Suprapubic skin (tissue), 4 donors: ENCODE measurements at regions not wholly inside any gene's neighbourhood (a gene's known extent, or its start where the extent isn't known, plus 50 kb on each side); places are given as distances from the start of the nearest gene placed in this dataset.

Experiments used
- DNase-seq, 2 donors: peaks; one replicate each; pipeline ENCODE4 v3.0.0-alpha.2; 2019; ENCODE audit warnings: low spot score in 2 of 2
- H3K27ac ChIP-seq: fragments of 200-600 bp; sonication (generic); one replicate; pipeline ENCODE4 v1.5.1; 2019
- H3K27me3 ChIP-seq: fragments of 200-600 bp; sonication (generic); one replicate; pipeline ENCODE4 v1.5.1; 2019
- H3K36me3 ChIP-seq: fragments of 200-600 bp; sonication (generic); one replicate; pipeline ENCODE4 v1.5.1; 2019
- H3K4me1 ChIP-seq: fragments of 200-600 bp; sonication (generic); one replicate; pipeline ENCODE4 v1.5.1; 2019
- H3K4me3 ChIP-seq: fragments of 200-600 bp; sonication (generic); one replicate; pipeline ENCODE4 v1.5.1; 2019; ENCODE audit warnings: mild to moderate bottlenecking
- H3K9me3 ChIP-seq: fragments of 200-600 bp; sonication (generic); one replicate; pipeline ENCODE4 v1.5.1; 2019
- CTCF ChIP-seq, 2 donors: fragments of 200-600 bp in 1 of 2; fragments of 450-650 bp in 1 of 2; sonication (generic) in 1 of 2; IDR thresholded peaks; one replicate each; pipeline ENCODE4 v1.5.1; 2016 to 2019; ENCODE audit warnings: antibody characterized with exemption in 2 of 2, mild to moderate bottlenecking in 1 of 2, moderate library complexity in 1 of 2
- EP300 ChIP-seq: sonication (generic); formaldehyde crosslinking; IDR thresholded peaks from one replicate; pipeline ENCODE4 v1.6.1; 2017; ENCODE audit warnings: antibody characterized with exemption
- POLR2A ChIP-seq, 2 donors: fragments of 450-650 bp; IDR thresholded peaks; one replicate each; pipeline ENCODE4 v1.6.1; 2017; ENCODE audit warnings: antibody characterized with exemption in 2 of 2, mild to moderate bottlenecking in 2 of 2, moderate library complexity in 2 of 2
- POLR2AphosphoS5 ChIP-seq, 3 donors: sonication (generic); formaldehyde crosslinking; IDR thresholded peaks; one replicate each; pipeline ENCODE4 v1.6.1; 2017; ENCODE audit warnings: antibody characterized with exemption in 3 of 3
- WGBS: methylation state at CpG from one replicate; pipeline ENCODE4 v1.1.5; 2018; 5-methylcytosine and 5-hydroxymethylcytosine counted together

GRCh38 chr11:45063669-45064068 is 82.8 kb upstream of the PRDM11 start:
- no peak for DNase-seq
- Histone ChIP-seq H3K27ac (no peak overlapping the region), H3K27me3 (no peaks in the 10 kb centered on the region), H3K4me1 (peaks cover 9% of the 10 kb centered on the region), H3K4me3 (no peak overlapping the region), H3K9me3 (no peaks in the 10 kb centered on the region), H3K36me3 (no peaks in the 10 kb centered on the region)
- 95% methylated on average over 1 of the region's 1 CpG for WGBS
- no peak for TF ChIP-seq POLR2A (IDR thresholded peaks at IDR 0.05)
- no peak for TF ChIP-seq POLR2AphosphoS5 (IDR thresholded peaks at IDR 0.05)
- no peak for TF ChIP-seq EP300
- no peak for TF ChIP-seq CTCF (IDR thresholded peaks at IDR 0.05)

GRCh38 chr11:45067966-45068365 is 78.5 kb upstream of the PRDM11 start:
- no peak overlapping the region for H3K4me3 ChIP-seq
- H3K9me3 ChIP-seq, result no peaks in the 10 kb centered on the region
- H3K27me3 ChIP-seq, result no peaks in the 10 kb centered on the region
- TF ChIP-seq CTCF (IDR thresholded peaks at IDR 0.05) (no peak), EP300 (no peak), POLR2AphosphoS5 (IDR thresholded peaks at IDR 0.05) (no peak), POLR2A (IDR thresholded peaks at IDR 0.05) (no peak)
- no peaks in the 10 kb centered on the region for H3K36me3 ChIP-seq
- 92% methylated on average over 1 of the region's 1 CpG for WGBS
- DNase-seq, result no peak
- no peak overlapping the region for H3K27ac ChIP-seq
- no peaks in the 10 kb centered on the region for H3K4me1 ChIP-seq

GRCh38 chr11:45071232-45071631 is 75.2 kb upstream of the PRDM11 start:
- peaks cover 9% of the 10 kb centered on the region for H3K4me1 ChIP-seq
- 100% methylated on average over 1 of the region's 1 CpG for WGBS
- H3K4me3 ChIP-seq, result no peak overlapping the region
- no peak overlapping the region for H3K27ac ChIP-seq
- no peak for DNase-seq
- no peaks in the 10 kb centered on the region for H3K9me3 ChIP-seq
- H3K36me3 ChIP-seq, result no peaks in the 10 kb centered on the region
- no peaks in the 10 kb centered on the region for H3K27me3 ChIP-seq
- TF ChIP-seq POLR2A (IDR thresholded peaks at IDR 0.05) (no peak), EP300 (no peak), CTCF (IDR thresholded peaks at IDR 0.05) (no peak), POLR2AphosphoS5 (IDR thresholded peaks at IDR 0.05) (no peak)

GRCh38 chr11:45073685-45074141 is 72.7 kb upstream of the PRDM11 start:
- Histone ChIP-seq H3K4me3 (no peak overlapping the region), H3K36me3 (no peaks in the 10 kb centered on the region), H3K27me3 (no peaks in the 10 kb centered on the region), H3K27ac (no peak overlapping the region), H3K4me1 (peaks cover 9% of the 10 kb centered on the region), H3K9me3 (no peaks in the 10 kb centered on the region)
- TF ChIP-seq POLR2A (IDR thresholded peaks at IDR 0.05), result no peak
- no peak for TF ChIP-seq CTCF (IDR thresholded peaks at IDR 0.05)
- no peak for TF ChIP-seq POLR2AphosphoS5 (IDR thresholded peaks at IDR 0.05)
- TF ChIP-seq EP300, result no peak
- 55% methylated on average over 4 of the region's 11 CpGs for WGBS
- DNase-seq, result peak in 1 of 2 donors; percentile 32

- H3K9me3 ChIP-seq, result no peaks in the 10 kb centered on the region
- no peak for DNase-seq
- no peak overlapping the region for H3K4me3 ChIP-seq
- H3K36me3 ChIP-seq, result no peaks in the 10 kb centered on the region
- no peak overlapping the region for H3K27ac ChIP-seq
- H3K27me3 ChIP-seq, result no peaks in the 10 kb centered on the region
- TF ChIP-seq POLR2A (IDR thresholded peaks at IDR 0.05) (no peak), EP300 (no peak), CTCF (IDR thresholded peaks at IDR 0.05) (no peak), POLR2AphosphoS5 (IDR thresholded peaks at IDR 0.05) (no peak)
- H3K4me1 ChIP-seq, result peaks cover 26% of the 10 kb centered on the region
- WGBS, result 94% methylated on average over 4 of the region's 4 CpGs
Observed at GRCh38 chr11:45075519-45075918, 70.9 kb upstream of the PRDM11 start.
